ENCODE measurements at regions not wholly inside any gene's neighbourhood (a gene's known extent, or its start where the extent isn't known, plus 50 kb on each side); places are given as distances from the start of the nearest gene placed in this dataset.

GRCh38 chr7:8913682-8914081, 480.3 kb downstream of the NXPH1 start:
- Histone ChIP-seq H3K4me3 (ENCODE audit: insufficient read depth, low read length, poor library complexity, severe bottlenecking) (no peak overlapping the region), H3K9ac (ENCODE audit: low read length) (no peak overlapping the region), H3K27me3 (ENCODE audit: low read length) (no peaks in the 10 kb centered on the region), H2AFZ (ENCODE audit: low read depth, low read length, severe bottlenecking) (no peak overlapping the region), H3K9me3 (ENCODE audit: insufficient read depth, low read length) (no peaks in the 10 kb centered on the region), H4K20me1 (ENCODE audit: low read depth, low read length) (no peaks in the 10 kb centered on the region), H3K9me2 (replicated peaks; ENCODE audit: insufficient read depth, low read length) (no peaks in the 10 kb centered on the region), H3K27ac (ENCODE audit: low read depth, low read length) (no peak overlapping the region), H3K4me2 (ENCODE audit: low read depth, low read length, poor library complexity, severe bottlenecking) (no peak overlapping the region), H3K79me2 (ENCODE audit: insufficient read depth, low read length) (no peaks in the 10 kb centered on the region), H3K36me3 (ENCODE audit: low read length) (no peaks in the 10 kb centered on the region), H3F3A (ENCODE audit: insufficient read depth) (no peaks in the 10 kb centered on the region)
- TF ChIP-seq CTCF (IDR thresholded peaks at IDR 0.05; ENCODE audit: insufficient read depth, low read length, poor library complexity, severe bottlenecking), result no peak
- no peak for TF ChIP-seq EZH2phosphoT487 (conservative IDR thresholded peaks at IDR 0.05; ENCODE audit: low read length)

GRCh38 chr7:8921807-8922206, 488.4 kb downstream of the NXPH1 start:
- H3K27ac ChIP-seq (ENCODE audit: low read depth, low read length), result no peak overlapping the region
- H3F3A ChIP-seq (ENCODE audit: insufficient read depth), result no peaks in the 10 kb centered on the region
- no peak for TF ChIP-seq CTCF (IDR thresholded peaks at IDR 0.05; ENCODE audit: insufficient read depth, low read length, poor library complexity, severe bottlenecking)
- no peak for TF ChIP-seq EZH2phosphoT487 (conservative IDR thresholded peaks at IDR 0.05; ENCODE audit: low read length)
- no peak overlapping the region for H3K4me3 ChIP-seq (ENCODE audit: insufficient read depth, low read length, poor library complexity, severe bottlenecking)
- no peaks in the 10 kb centered on the region for H3K36me3 ChIP-seq (ENCODE audit: low read length)
- no peaks in the 10 kb centered on the region for H3K9me3 ChIP-seq (ENCODE audit: insufficient read depth, low read length)
- H3K9ac ChIP-seq (ENCODE audit: low read length), result no peak overlapping the region
- H3K79me2 ChIP-seq (ENCODE audit: insufficient read depth, low read length), result no peaks in the 10 kb centered on the region
- H4K20me1 ChIP-seq (ENCODE audit: low read depth, low read length), result no peaks in the 10 kb centered on the region
- no peaks in the 10 kb centered on the region for H3K27me3 ChIP-seq (ENCODE audit: low read length)
- no peaks in the 10 kb centered on the region for H3K9me2 ChIP-seq (replicated peaks; ENCODE audit: insufficient read depth, low read length)
- H3K4me2 ChIP-seq (ENCODE audit: low read depth, low read length, poor library complexity, severe bottlenecking), result no peak overlapping the region
- no peak overlapping the region for H2AFZ ChIP-seq (ENCODE audit: low read depth, low read length, severe bottlenecking)

- H4K20me1 ChIP-seq (ENCODE audit: low read depth, low read length), result no peaks in the 10 kb centered on the region
- no peak overlapping the region for H3K4me2 ChIP-seq (ENCODE audit: low read depth, low read length, poor library complexity, severe bottlenecking)
- no peaks in the 10 kb centered on the region for H3F3A ChIP-seq (ENCODE audit: insufficient read depth)
- TF ChIP-seq CTCF (IDR thresholded peaks at IDR 0.05; ENCODE audit: insufficient read depth, low read length, poor library complexity, severe bottlenecking) (no peak), EZH2phosphoT487 (conservative IDR thresholded peaks at IDR 0.05; ENCODE audit: low read length) (no peak)
- H3K9me3 ChIP-seq (ENCODE audit: insufficient read depth, low read length), result no peaks in the 10 kb centered on the region
- no peaks in the 10 kb centered on the region for H3K9me2 ChIP-seq (replicated peaks; ENCODE audit: insufficient read depth, low read length)
- H3K27ac ChIP-seq (ENCODE audit: low read depth, low read length), result no peak overlapping the region
- no peaks in the 10 kb centered on the region for H3K79me2 ChIP-seq (ENCODE audit: insufficient read depth, low read length)
- no peaks in the 10 kb centered on the region for H3K36me3 ChIP-seq (ENCODE audit: low read length)
- H2AFZ ChIP-seq (ENCODE audit: low read depth, low read length, severe bottlenecking), result no peak overlapping the region
- no peak overlapping the region for H3K9ac ChIP-seq (ENCODE audit: low read length)
- H3K4me3 ChIP-seq (ENCODE audit: insufficient read depth, low read length, poor library complexity, severe bottlenecking), result no peak overlapping the region
- H3K27me3 ChIP-seq (ENCODE audit: low read length), result no peaks in the 10 kb centered on the region
Observed at GRCh38 chr7:8922726-8923125, 489.3 kb downstream of the NXPH1 start.
